SK-N-SH treated with all-trans-retinoic acid at 6 μM for 48 hours (cell line): ENCODE measurements at regions not wholly inside any gene's neighbourhood (a gene's known extent, or its start where the extent isn't known, plus 50 kb on each side); places are given as distances from the start of the nearest gene placed in this dataset.
"Not testable (repeated sequence)": the region's sequence is repeated elsewhere in the genome, so short reads cannot be mapped to it uniquely, and the experiment has no call there.

ENCODE experiments used
- ATAC-seq: fragments of 200-7000 bp; cut with Tn5 transposase; 3 replicates; pipeline ENCODE4 v1.9.1; 2020; ENCODE audit warnings: mild to moderate bottlenecking, moderate library complexity
- ARNTL ChIP-seq: fragments of 450-650 bp; formaldehyde crosslinking; IDR thresholded peaks from 2 replicates; pipeline ENCODE4 v1.5.0; 2020; ENCODE audit warnings: low read depth, mild to moderate bottlenecking, moderate library complexity, borderline replicate concordance
- BACH2 ChIP-seq: fragments of 250-450 bp; sonication (Bioruptor Pico); IDR thresholded peaks from 2 replicates; pipeline ENCODE4 v1.9.0; 2021; ENCODE audit warnings: mild to moderate bottlenecking, borderline replicate concordance
- ESRRG ChIP-seq: fragments of 250-450 bp; sonication (Bioruptor Pico); IDR thresholded peaks from 2 replicates; pipeline ENCODE4 v1.6.1; 2021; ENCODE audit warnings: mild to moderate bottlenecking
- PPARA ChIP-seq: fragments of 250-450 bp; sonication (Bioruptor Pico); IDR thresholded peaks from 2 replicates; pipeline ENCODE4 v1.5.0; 2020; ENCODE audit warnings: mild to moderate bottlenecking, borderline replicate concordance
- RARB ChIP-seq: fragments of 250-450 bp; sonication (Bioruptor Pico); IDR thresholded peaks from 2 replicates; pipeline ENCODE4 v1.8.0; 2021; ENCODE audit warnings: mild to moderate bottlenecking, moderate library complexity
- SNAI2 ChIP-seq: fragments of 250-450 bp; sonication (Bioruptor Pico); IDR thresholded peaks from 2 replicates; pipeline ENCODE4 v1.5.0; 2020; ENCODE audit warnings: mild to moderate bottlenecking, moderate library complexity
- TCF4 ChIP-seq: fragments of 250-450 bp; sonication (Bioruptor Pico); IDR thresholded peaks from 2 replicates; pipeline ENCODE4 v1.8.0; 2021; ENCODE audit warnings: mild to moderate bottlenecking, moderate library complexity, borderline replicate concordance
- ZC3H10 ChIP-seq: fragments of 250-450 bp; sonication (Bioruptor Pico); IDR thresholded peaks from 2 replicates; pipeline ENCODE4 v1.5.1; 2021; ENCODE audit warnings: mild to moderate bottlenecking, moderate library complexity
- ZFP3 ChIP-seq: fragments of 250-450 bp; sonication (Bioruptor Pico); IDR thresholded peaks from 2 replicates; pipeline ENCODE4 v1.5.0; 2020; ENCODE audit warnings: mild to moderate bottlenecking, moderate library complexity
- ZFP30 ChIP-seq: fragments of 450-650 bp; formaldehyde crosslinking; IDR thresholded peaks from 2 replicates; pipeline ENCODE4 v1.5.0; 2022; ENCODE audit warnings: mild to moderate bottlenecking, moderate library complexity
- ZNF565 ChIP-seq: fragments of 450-650 bp; formaldehyde crosslinking; conservative IDR thresholded peaks from 2 replicates; pipeline ENCODE4 v1.5.0; 2020; ENCODE audit warnings: low read depth, mild to moderate bottlenecking, moderate library complexity
- ZNF70 ChIP-seq: fragments of 450-650 bp; formaldehyde crosslinking; IDR thresholded peaks from 2 replicates; pipeline ENCODE4 v1.5.0; 2020; ENCODE audit warnings: mild to moderate bottlenecking, moderate library complexity
- ZNF8 ChIP-seq: fragments of 450-650 bp; formaldehyde crosslinking; IDR thresholded peaks from 2 replicates; pipeline ENCODE4 v1.5.0; 2020; ENCODE audit warnings: mild to moderate bottlenecking, moderate library complexity
- TF ChIP-seq, protein P1 (sequence below): fragments of 250-450 bp; sonication (Bioruptor Pico); IDR thresholded peaks from 2 replicates; pipeline ENCODE4 v1.5.1; 2020; ENCODE audit warnings: low read depth, mild to moderate bottlenecking, moderate library complexity
- TF ChIP-seq, protein P2 (sequence below): fragments of 250-450 bp; sonication (Bioruptor Pico); IDR thresholded peaks from 2 replicates; pipeline ENCODE4 v1.8.0; 2020; ENCODE audit warnings: mild to moderate bottlenecking, moderate library complexity, borderline replicate concordance
- TF ChIP-seq, protein P3 (sequence below): fragments of 250-450 bp; sonication (Bioruptor Pico); IDR thresholded peaks from 2 replicates; pipeline ENCODE4 v1.8.0; 2021; ENCODE audit warnings: low read depth, mild to moderate bottlenecking, moderate library complexity, borderline replicate concordance

DNA sequence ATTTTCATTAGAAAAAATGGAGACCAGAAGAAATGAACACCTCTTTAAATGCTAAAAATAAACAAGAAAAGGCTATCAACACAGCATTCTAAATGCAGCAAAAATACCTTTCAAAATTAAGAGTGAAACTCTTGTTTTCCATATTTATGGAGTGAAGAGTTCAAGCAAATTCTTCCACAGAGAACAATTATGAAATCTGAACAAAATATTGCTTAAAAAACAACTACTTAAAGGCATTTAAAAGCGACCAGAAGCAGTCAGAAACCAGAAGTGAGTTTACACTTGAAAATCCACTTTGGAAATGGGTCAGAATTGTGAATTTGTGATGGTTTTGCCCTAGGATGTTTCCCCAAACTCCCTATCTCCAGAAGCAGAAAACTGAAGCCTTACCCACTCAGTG, 60.9 kb upstream of the KCNH1 start:
- no peak for ATAC-seq
- TF ChIP-seq ZFP3 (CRISPR knock-in tag) (no peak), TCF4 (CRISPR knock-in tag) (no peak), BACH2 (CRISPR knock-in tag) (no peak), ZNF565 (CRISPR knock-in tag) (no peak), ESRRG (CRISPR knock-in tag) (no peak), RARB (CRISPR knock-in tag) (no peak), ARNTL (CRISPR knock-in tag) (no peak)
- TF ChIP-seq, protein P1, sequence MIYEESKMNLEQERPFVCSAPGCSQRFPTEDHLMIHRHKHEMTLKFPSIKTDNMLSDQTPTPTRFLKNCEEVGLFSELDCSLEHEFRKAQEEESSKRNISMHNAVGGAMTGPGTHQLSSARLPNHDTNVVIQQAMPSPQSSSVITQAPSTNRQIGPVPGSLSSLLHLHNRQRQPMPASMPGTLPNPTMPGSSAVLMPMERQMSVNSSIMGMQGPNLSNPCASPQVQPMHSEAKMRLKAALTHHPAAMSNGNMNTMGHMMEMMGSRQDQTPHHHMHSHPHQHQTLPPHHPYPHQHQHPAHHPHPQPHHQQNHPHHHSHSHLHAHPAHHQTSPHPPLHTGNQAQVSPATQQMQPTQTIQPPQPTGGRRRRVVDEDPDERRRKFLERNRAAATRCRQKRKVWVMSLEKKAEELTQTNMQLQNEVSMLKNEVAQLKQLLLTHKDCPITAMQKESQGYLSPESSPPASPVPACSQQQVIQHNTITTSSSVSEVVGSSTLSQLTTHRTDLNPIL (CRISPR knock-in tag): no peak
- TF ChIP-seq, protein P2, sequence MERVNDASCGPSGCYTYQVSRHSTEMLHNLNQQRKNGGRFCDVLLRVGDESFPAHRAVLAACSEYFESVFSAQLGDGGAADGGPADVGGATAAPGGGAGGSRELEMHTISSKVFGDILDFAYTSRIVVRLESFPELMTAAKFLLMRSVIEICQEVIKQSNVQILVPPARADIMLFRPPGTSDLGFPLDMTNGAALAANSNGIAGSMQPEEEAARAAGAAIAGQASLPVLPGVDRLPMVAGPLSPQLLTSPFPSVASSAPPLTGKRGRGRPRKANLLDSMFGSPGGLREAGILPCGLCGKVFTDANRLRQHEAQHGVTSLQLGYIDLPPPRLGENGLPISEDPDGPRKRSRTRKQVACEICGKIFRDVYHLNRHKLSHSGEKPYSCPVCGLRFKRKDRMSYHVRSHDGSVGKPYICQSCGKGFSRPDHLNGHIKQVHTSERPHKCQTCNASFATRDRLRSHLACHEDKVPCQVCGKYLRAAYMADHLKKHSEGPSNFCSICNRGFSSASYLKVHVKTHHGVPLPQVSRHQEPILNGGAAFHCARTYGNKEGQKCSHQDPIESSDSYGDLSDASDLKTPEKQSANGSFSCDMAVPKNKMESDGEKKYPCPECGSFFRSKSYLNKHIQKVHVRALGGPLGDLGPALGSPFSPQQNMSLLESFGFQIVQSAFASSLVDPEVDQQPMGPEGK (CRISPR knock-in tag): no peak
- TF ChIP-seq, all 23 proteins: peak for 0

DNA sequence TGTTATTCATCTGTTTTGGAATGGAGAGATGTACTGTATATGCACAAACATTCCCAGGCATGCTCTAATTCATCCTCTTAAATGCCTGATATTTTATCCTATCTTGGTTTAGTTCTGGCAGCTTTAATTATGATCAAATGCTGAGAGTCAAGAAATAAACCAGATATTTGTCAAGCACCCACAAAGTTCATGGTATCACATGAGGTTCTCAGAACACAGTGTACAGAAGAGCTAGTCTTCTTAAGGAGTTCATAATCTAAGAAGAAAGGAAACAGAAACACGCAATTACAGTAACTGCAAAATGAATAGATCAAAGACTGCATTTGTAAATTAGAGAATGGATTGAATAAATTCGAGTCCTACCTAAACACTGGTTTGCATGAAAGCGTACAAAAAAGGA, 58.3 kb upstream of the KCNH1 start:
- no peak for ATAC-seq
- TF ChIP-seq ZNF8 (CRISPR knock-in tag) (no peak), RARB (CRISPR knock-in tag) (no peak), ZC3H10 (no peak), SNAI2 (CRISPR knock-in tag) (no peak), ZFP30 (CRISPR knock-in tag) (no peak)
- TF ChIP-seq, protein P2 (CRISPR knock-in tag): no peak
- TF ChIP-seq, all 23 proteins: peak for 0

DNA sequence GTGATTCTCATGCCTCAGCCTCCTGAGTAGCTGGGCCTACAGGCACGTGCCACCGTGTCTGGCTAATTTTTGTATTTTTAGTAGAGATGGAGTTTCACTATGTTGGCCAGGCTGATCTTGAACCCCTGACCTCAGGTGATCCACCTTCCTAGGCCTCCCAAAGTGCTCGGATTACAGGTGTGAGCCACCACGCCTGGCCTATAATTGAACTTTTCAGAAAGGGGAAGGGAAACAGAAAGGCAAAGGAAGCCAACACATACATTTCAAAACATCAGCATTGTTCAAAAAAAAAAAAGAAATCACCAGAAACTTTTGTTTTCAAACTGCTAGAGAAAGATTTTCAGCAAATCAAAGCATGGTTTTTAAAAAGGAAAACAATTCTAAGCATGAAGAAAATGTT, 54.8 kb upstream of the KCNH1 start:
- ATAC-seq: not testable (repeated sequence)

DNA sequence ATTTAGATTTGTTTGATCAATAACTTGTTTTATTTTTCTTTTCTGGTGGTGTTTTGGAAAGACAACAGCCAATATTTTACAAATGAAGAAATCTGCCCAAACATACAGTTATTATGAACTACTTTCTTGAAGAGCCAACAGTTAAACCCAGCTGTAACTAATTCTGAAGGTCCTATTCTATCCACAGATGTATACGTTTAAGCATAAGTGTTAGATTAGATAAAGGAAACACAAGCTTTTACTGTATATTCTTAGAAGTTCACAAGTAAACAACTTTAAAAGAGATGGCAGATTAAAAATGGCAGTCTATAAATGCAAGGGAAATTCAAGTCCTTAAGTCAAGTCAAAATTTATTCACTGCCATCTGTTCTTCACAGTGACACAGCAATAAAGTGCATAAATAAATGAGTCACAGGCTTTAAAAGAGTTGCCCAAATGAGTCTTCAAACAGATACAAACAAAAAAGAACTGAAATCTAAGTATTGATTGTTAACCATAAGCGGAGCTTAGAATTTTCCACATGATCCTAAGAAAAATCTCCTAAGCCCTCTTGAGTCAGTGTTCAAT, 49.9 kb upstream of the KCNH1 start:
- TF ChIP-seq ZNF70 (CRISPR knock-in tag) (no peak), ZC3H10 (no peak), BACH2 (CRISPR knock-in tag) (no peak), PPARA (CRISPR knock-in tag) (no peak), ZFP30 (CRISPR knock-in tag) (no peak), SNAI2 (CRISPR knock-in tag) (no peak)
- TF ChIP-seq, protein P3, sequence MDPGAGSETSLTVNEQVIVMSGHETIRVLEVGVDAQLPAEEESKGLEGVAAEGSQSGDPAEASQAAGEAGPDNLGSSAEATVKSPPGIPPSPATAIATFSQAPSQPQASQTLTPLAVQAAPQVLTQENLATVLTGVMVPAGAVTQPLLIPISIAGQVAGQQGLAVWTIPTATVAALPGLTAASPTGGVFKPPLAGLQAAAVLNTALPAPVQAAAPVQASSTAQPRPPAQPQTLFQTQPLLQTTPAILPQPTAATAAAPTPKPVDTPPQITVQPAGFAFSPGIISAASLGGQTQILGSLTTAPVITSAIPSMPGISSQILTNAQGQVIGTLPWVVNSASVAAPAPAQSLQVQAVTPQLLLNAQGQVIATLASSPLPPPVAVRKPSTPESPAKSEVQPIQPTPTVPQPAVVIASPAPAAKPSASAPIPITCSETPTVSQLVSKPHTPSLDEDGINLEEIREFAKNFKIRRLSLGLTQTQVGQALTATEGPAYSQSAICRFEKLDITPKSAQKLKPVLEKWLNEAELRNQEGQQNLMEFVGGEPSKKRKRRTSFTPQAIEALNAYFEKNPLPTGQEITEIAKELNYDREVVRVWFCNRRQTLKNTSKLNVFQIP: no peak
- no peak for ATAC-seq
